Stomach (tissue), 4 donors: ENCODE measurements at regions not wholly inside any gene's neighbourhood (a gene's known extent, or its start where the extent isn't known, plus 50 kb on each side); places are given as distances from the start of the nearest gene placed in this dataset.

Source experiments
- EP300 ChIP-seq: sonication (generic); formaldehyde crosslinking; IDR thresholded peaks from one replicate; pipeline ENCODE4 v1.6.1; 2017; ENCODE audit warnings: antibody characterized with exemption
- POLR2A ChIP-seq, 4 donors: fragments of 450-650 bp; IDR thresholded peaks; one replicate each; pipeline ENCODE4 v1.6.1; 2016; ENCODE audit warnings: antibody characterized with exemption in 4 of 4, control low read depth in 2 of 4, mild to moderate bottlenecking in 1 of 4, moderate library complexity in 1 of 4
- POLR2AphosphoS5 ChIP-seq, 3 donors: sonication (generic); formaldehyde crosslinking; IDR thresholded peaks; one replicate each; pipeline ENCODE4 v1.6.1; 2016; ENCODE audit warnings: antibody characterized with exemption in 3 of 3
- TF ChIP-seq, protein P1 (sequence below), 7 experiments: fragments of 450-650 bp in 4 of 7; fragments of 200-600 bp in 3 of 7; sonication (generic) in 3 of 7; IDR thresholded peaks; one replicate each; pipeline ENCODE4 v1.5.1; 2016 to 2019; ENCODE audit warnings: antibody characterized with exemption in 7 of 7, control low read depth in 2 of 7, mild to moderate bottlenecking in 1 of 7

- no peak for TF ChIP-seq POLR2A (IDR thresholded peaks at IDR 0.05)
- no peak for TF ChIP-seq EP300
- TF ChIP-seq, protein P1, sequence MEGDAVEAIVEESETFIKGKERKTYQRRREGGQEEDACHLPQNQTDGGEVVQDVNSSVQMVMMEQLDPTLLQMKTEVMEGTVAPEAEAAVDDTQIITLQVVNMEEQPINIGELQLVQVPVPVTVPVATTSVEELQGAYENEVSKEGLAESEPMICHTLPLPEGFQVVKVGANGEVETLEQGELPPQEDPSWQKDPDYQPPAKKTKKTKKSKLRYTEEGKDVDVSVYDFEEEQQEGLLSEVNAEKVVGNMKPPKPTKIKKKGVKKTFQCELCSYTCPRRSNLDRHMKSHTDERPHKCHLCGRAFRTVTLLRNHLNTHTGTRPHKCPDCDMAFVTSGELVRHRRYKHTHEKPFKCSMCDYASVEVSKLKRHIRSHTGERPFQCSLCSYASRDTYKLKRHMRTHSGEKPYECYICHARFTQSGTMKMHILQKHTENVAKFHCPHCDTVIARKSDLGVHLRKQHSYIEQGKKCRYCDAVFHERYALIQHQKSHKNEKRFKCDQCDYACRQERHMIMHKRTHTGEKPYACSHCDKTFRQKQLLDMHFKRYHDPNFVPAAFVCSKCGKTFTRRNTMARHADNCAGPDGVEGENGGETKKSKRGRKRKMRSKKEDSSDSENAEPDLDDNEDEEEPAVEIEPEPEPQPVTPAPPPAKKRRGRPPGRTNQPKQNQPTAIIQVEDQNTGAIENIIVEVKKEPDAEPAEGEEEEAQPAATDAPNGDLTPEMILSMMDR (IDR thresholded peaks at IDR 0.05): no peak
- TF ChIP-seq POLR2AphosphoS5 (IDR thresholded peaks at IDR 0.05): no peak
These were observed 172.0 kb downstream of the FBXO8 start for GRCh38 chr4:174111422-174111821.
